ENCODE measurements at regions not wholly inside any gene's neighbourhood (a gene's known extent, or its start where the extent isn't known, plus 50 kb on each side); places are given as distances from the start of the nearest gene placed in this dataset.

GRCh38 chr3:15151166-15151565 lies 52.2 kb upstream of the RBSN start:
- TF ChIP-seq EZH2phosphoT487 (IDR thresholded peaks at IDR 0.05; ENCODE audit: low read depth): no peak
- TF ChIP-seq, protein P1, sequence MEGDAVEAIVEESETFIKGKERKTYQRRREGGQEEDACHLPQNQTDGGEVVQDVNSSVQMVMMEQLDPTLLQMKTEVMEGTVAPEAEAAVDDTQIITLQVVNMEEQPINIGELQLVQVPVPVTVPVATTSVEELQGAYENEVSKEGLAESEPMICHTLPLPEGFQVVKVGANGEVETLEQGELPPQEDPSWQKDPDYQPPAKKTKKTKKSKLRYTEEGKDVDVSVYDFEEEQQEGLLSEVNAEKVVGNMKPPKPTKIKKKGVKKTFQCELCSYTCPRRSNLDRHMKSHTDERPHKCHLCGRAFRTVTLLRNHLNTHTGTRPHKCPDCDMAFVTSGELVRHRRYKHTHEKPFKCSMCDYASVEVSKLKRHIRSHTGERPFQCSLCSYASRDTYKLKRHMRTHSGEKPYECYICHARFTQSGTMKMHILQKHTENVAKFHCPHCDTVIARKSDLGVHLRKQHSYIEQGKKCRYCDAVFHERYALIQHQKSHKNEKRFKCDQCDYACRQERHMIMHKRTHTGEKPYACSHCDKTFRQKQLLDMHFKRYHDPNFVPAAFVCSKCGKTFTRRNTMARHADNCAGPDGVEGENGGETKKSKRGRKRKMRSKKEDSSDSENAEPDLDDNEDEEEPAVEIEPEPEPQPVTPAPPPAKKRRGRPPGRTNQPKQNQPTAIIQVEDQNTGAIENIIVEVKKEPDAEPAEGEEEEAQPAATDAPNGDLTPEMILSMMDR (IDR thresholded peaks at IDR 0.05; ENCODE audit: low read depth, low read length): no peak
- no peak overlapping the region for H3K4me3 ChIP-seq (ENCODE audit: low read length)
- no peaks in the 10 kb centered on the region for H3K4me1 ChIP-seq (ENCODE audit: low read length)
- no peaks in the 10 kb centered on the region for H3K79me2 ChIP-seq (ENCODE audit: low read length)
- no peaks in the 10 kb centered on the region for H3K9me3 ChIP-seq (ENCODE audit: insufficient read depth, low read length)
- no peak overlapping the region for H2AFZ ChIP-seq (ENCODE audit: low read depth, low read length)
- no peak overlapping the region for H3K9ac ChIP-seq (ENCODE audit: low read length)
- H3K4me2 ChIP-seq (ENCODE audit: low read length): no peak overlapping the region
- H3K36me3 ChIP-seq (replicated peaks; ENCODE audit: low read depth, low read length): no peaks in the 10 kb centered on the region
- H4K20me1 ChIP-seq (ENCODE audit: insufficient read depth, low read length): no peaks in the 10 kb centered on the region
- no peak overlapping the region for H3K27ac ChIP-seq (ENCODE audit: low read length)
- peaks cover 55% of the 10 kb centered on the region for H3K27me3 ChIP-seq (ENCODE audit: low read depth, low read length)

DNA sequence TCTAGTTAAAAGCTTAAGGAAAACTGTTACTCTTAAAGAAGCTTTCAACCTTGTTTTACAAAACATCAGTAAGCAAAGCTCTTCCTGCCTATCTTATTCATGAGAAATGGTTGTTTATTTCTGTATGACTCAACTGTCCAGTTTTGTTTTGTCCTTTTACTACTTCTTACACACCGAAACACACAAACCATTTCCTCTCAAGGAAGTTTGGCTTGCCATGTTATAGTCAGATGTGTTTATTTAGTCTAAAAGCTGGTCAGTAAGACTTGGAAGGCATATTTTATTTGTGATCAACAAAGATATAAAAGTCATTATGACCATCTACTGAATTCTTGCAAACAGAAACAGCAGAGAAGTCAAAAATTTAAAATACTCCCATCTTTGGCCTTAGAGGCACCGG lies 53.2 kb upstream of the RBSN start:
- no peak overlapping the region for H3K4me3 ChIP-seq (ENCODE audit: low read length)
- TF ChIP-seq EZH2phosphoT487 (IDR thresholded peaks at IDR 0.05; ENCODE audit: low read depth): no peak
- TF ChIP-seq, protein P1 (IDR thresholded peaks at IDR 0.05; ENCODE audit: low read depth, low read length): no peak
- no peaks in the 10 kb centered on the region for H4K20me1 ChIP-seq (ENCODE audit: insufficient read depth, low read length)
- H3K4me2 ChIP-seq (ENCODE audit: low read length): no peak overlapping the region
- H3K27me3 ChIP-seq (ENCODE audit: low read depth, low read length): peaks cover 56% of the 10 kb centered on the region
- H3K36me3 ChIP-seq (replicated peaks; ENCODE audit: low read depth, low read length): no peaks in the 10 kb centered on the region
- no peaks in the 10 kb centered on the region for H3K9me3 ChIP-seq (ENCODE audit: insufficient read depth, low read length)
- no peaks in the 10 kb centered on the region for H3K79me2 ChIP-seq (ENCODE audit: low read length)
- no peak overlapping the region for H3K27ac ChIP-seq (ENCODE audit: low read length)
- no peak overlapping the region for H3K9ac ChIP-seq (ENCODE audit: low read length)
- no peaks in the 10 kb centered on the region for H3K4me1 ChIP-seq (ENCODE audit: low read length)
- no peak overlapping the region for H2AFZ ChIP-seq (ENCODE audit: low read depth, low read length)

DNA sequence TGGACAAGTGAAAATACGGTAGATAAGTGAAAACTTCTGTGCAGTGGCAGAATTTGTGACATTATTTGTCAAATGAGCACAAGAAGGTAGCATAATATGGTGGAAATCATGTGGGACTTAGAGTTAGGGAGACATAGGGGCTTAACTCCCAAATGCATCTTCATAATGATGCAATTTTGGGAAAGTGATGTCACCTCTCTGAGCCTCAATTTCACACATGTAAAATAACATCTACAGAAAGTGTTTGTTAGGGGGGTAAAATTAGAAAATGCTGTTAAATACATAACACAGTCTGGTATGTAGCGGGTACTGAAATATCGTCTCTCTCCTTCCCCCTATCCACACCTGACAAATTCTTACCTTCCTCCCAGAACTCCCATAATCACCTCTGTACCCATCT lies 52.9 kb upstream of the CAPN7 start:
- Histone ChIP-seq H2AFZ (ENCODE audit: low read depth, low read length) (no peak overlapping the region), H4K20me1 (ENCODE audit: insufficient read depth, low read length) (no peaks in the 10 kb centered on the region), H3K27me3 (ENCODE audit: low read depth, low read length) (peaks cover 56% of the 10 kb centered on the region), H3K9me3 (ENCODE audit: insufficient read depth, low read length) (no peaks in the 10 kb centered on the region), H3K36me3 (replicated peaks; ENCODE audit: low read depth, low read length) (no peaks in the 10 kb centered on the region), H3K4me1 (ENCODE audit: low read length) (no peaks in the 10 kb centered on the region), H3K4me2 (ENCODE audit: low read length) (no peak overlapping the region), H3K79me2 (ENCODE audit: low read length) (no peaks in the 10 kb centered on the region), H3K27ac (ENCODE audit: low read length) (no peak overlapping the region), H3K4me3 (ENCODE audit: low read length) (no peak overlapping the region), H3K9ac (ENCODE audit: low read length) (no peak overlapping the region)
- no peak for TF ChIP-seq EZH2phosphoT487 (IDR thresholded peaks at IDR 0.05; ENCODE audit: low read depth)
- TF ChIP-seq, protein P1 (IDR thresholded peaks at IDR 0.05; ENCODE audit: low read depth, low read length): no peak

DNA sequence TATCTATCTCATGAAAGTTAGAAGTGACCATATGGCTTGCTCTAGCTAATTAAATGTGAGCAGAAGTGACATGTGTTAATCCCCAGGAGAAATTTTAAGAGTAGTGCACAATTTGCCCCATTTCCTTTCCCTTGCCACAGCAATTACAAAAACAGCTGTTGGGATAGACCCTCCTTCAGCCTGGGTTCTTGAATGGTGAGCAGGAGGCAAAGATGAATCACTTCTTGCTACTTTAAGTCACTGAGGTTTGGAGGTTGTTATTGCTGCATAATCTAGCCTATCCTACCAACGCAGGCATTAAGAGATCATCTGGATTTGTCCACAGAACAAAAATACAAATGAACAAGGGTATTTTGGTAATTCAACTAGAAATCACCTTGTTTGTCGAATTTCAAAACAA lies 51.7 kb upstream of the CAPN7 start:
- Histone ChIP-seq H3K4me2 (ENCODE audit: low read length) (no peak overlapping the region), H3K9me3 (ENCODE audit: insufficient read depth, low read length) (no peaks in the 10 kb centered on the region), H2AFZ (ENCODE audit: low read depth, low read length) (no peak overlapping the region), H3K4me1 (ENCODE audit: low read length) (no peaks in the 10 kb centered on the region), H3K79me2 (ENCODE audit: low read length) (no peaks in the 10 kb centered on the region), H3K27ac (ENCODE audit: low read length) (no peak overlapping the region), H3K27me3 (ENCODE audit: low read depth, low read length) (peaks cover 61% of the 10 kb centered on the region), H3K36me3 (replicated peaks; ENCODE audit: low read depth, low read length) (no peaks in the 10 kb centered on the region), H3K4me3 (ENCODE audit: low read length) (no peak overlapping the region), H3K9ac (ENCODE audit: low read length) (no peak overlapping the region), H4K20me1 (ENCODE audit: insufficient read depth, low read length) (no peaks in the 10 kb centered on the region)
- TF ChIP-seq EZH2phosphoT487 (IDR thresholded peaks at IDR 0.05; ENCODE audit: low read depth): no peak
- TF ChIP-seq, protein P1 (IDR thresholded peaks at IDR 0.05; ENCODE audit: low read depth, low read length): no peak
